ENCODE measurements at regions not wholly inside any gene's neighbourhood (a gene's known extent, or its start where the extent isn't known, plus 50 kb on each side); places are given as distances from the start of the nearest gene placed in this dataset.

GRCh38 chr5:92320446-92320845 lies 937.3 kb upstream of the ARRDC3 start:
- Histone ChIP-seq H3K27ac (ENCODE audit: insufficient read depth, low read depth, low read length) (no peak overlapping the region), H3K79me2 (ENCODE audit: control insufficient read depth, insufficient read depth, low read length) (no peaks in the 10 kb centered on the region), H3K9ac (replicated peaks; ENCODE audit: extremely low read depth, insufficient read depth, low read length) (no peak overlapping the region), H4K20me1 (replicated peaks; ENCODE audit: control insufficient read depth, extremely low read depth, insufficient read depth, low read length) (no peaks in the 10 kb centered on the region), H3K4me3 (replicated peaks in 1 of 3; ENCODE audit: insufficient read depth in 1 of 3, low read depth in 1 of 3, low read length in 3 of 3) (no peak overlapping the region), H3K36me3 (ENCODE audit: control insufficient read depth in 2 of 2, extremely low read depth in 1 of 2, insufficient read depth in 2 of 2, low read length in 2 of 2) (no peaks in the 10 kb centered on the region), H3K9me3 (replicated peaks; ENCODE audit: control insufficient read depth, insufficient read depth, low read length) (no peaks in the 10 kb centered on the region), H3K4me1 (ENCODE audit: control insufficient read depth, extremely low read depth, insufficient read depth, low read length) (no peaks in the 10 kb centered on the region), H3K4me2 (ENCODE audit: insufficient read depth, low read length) (no peak overlapping the region), H3K27me3 (ENCODE audit: control insufficient read depth in 2 of 2, insufficient read depth in 2 of 2, low read length in 2 of 2) (no peaks in the 10 kb centered on the region), H3K9me1 (replicated peaks; ENCODE audit: control insufficient read depth, extremely low read depth, insufficient read depth, low read length) (no peaks in the 10 kb centered on the region), H2AFZ (ENCODE audit: low read depth, low read length) (no peak overlapping the region)
- DNase-seq (ENCODE audit: low read depth, low spot score) (no peak), FAIRE-seq (no peak)
- POLR2A ChIA-PET = no interaction called here
- intact Hi-C loops (cut with micrococcal nuclease) = no loop called here
- CTCF ChIA-PET = no interaction called here
- dilution Hi-C loops (cut with MboI; ENCODE audit: extremely low pct_ligation_motif_present, low sequenced_read_pairs) = no loop called here
- no TSS peak for BruUV-seq (replicated peaks)
- TF ChIP-seq CTCF (IDR thresholded peaks at IDR 0.05; ENCODE audit: extremely low read depth in 1 of 2, insufficient read depth in 1 of 2, low read depth in 1 of 2, low read length in 2 of 2) = no peak
- no peak for TF ChIP-seq POLR2AphosphoS5 (IDR thresholded peaks at IDR 0.05; ENCODE audit: insufficient read depth, low read depth, low read length)
- TF ChIP-seq MAX (IDR thresholded peaks at IDR 0.05; ENCODE audit: insufficient read depth, insufficient read length) = no peak
- TF ChIP-seq JUN (IDR thresholded peaks at IDR 0.05; ENCODE audit: borderline replicate concordance, insufficient read depth, insufficient read length, low read depth) = no peak
- TF ChIP-seq EZH2 (IDR thresholded peaks at IDR 0.05; ENCODE audit: borderline replicate concordance, low read depth, low read length, severe bottlenecking) = no peak
- no peak for TF ChIP-seq POLR2A (IDR thresholded peaks at IDR 0.05; ENCODE audit: low read depth, low read length)
- TF ChIP-seq FOS (IDR thresholded peaks at IDR 0.05; ENCODE audit: borderline replicate concordance, insufficient read depth, low read length) = no peak
- no peak for TF ChIP-seq GATA2 (IDR thresholded peaks at IDR 0.05; ENCODE audit: insufficient read depth, insufficient read length, low read depth, low read length)
- no peak for TF ChIP-seq MYC (IDR thresholded peaks at IDR 0.05; ENCODE audit: low read depth, low read length)

All from endothelial cell of umbilical vein (primary cell).